ENCODE measurements at regions not wholly inside any gene's neighbourhood (a gene's known extent, or its start where the extent isn't known, plus 50 kb on each side); places are given as distances from the start of the nearest gene placed in this dataset.

- no TSS peak for BruUV-seq (replicated peaks)
- Histone ChIP-seq H2BK5ac (ENCODE audit: low read depth, low read length, poor library complexity, severe bottlenecking) (no peak overlapping the region), H3K4me1 (ENCODE audit: control insufficient read depth, insufficient read depth, low read length) (no peaks in the 10 kb centered on the region), H2AK9ac (replicated peaks; ENCODE audit: low read depth, low read length, poor library complexity) (no peak overlapping the region), H3K4me2 (ENCODE audit: low read depth, low read length) (no peak overlapping the region), H3K27me3 (ENCODE audit: control insufficient read depth, insufficient read depth, low read length) (no peaks in the 10 kb centered on the region), H2AFZ (replicated peaks; ENCODE audit: low read length, poor library complexity) (no peak overlapping the region), H4K8ac (ENCODE audit: low read depth in 2 of 2, low read length in 2 of 2) (no peak overlapping the region), H3K56ac (ENCODE audit: extremely low read depth, insufficient read depth, low read length) (no peak overlapping the region), H2AK5ac (ENCODE audit: low read depth, low read length) (no peak overlapping the region), H2BK15ac (ENCODE audit: low read depth, low read length) (no peak overlapping the region), H4K5ac (ENCODE audit: low read depth, low read length) (no peak overlapping the region), H3K36me3 (ENCODE audit: control insufficient read depth, insufficient read depth, low read length) (no peaks in the 10 kb centered on the region), H3K9ac (ENCODE audit: low read depth, low read length) (no peak overlapping the region), H3K14ac (replicated peaks; ENCODE audit: low read depth, low read length) (no peak overlapping the region), H3K4me3 (ENCODE audit: insufficient read depth, low read depth, low read length) (no peak overlapping the region), H2BK20ac (ENCODE audit: low read depth, low read length) (no peak overlapping the region), H2BK120ac (ENCODE audit: low read depth, low read length) (no peak overlapping the region), H3K79me1 (ENCODE audit: low read depth in 1 of 2, low read length in 2 of 2) (no peaks in the 10 kb centered on the region), H3K23ac (ENCODE audit: low read depth, low read length) (no peak overlapping the region), H3K4ac (ENCODE audit: low read depth, low read length) (no peak overlapping the region), H3K9me3 (ENCODE audit: control insufficient read depth, insufficient read depth, low read length) (peaks cover 4% of the 10 kb centered on the region), H3K27ac (ENCODE audit: insufficient read depth, low read length) (no peak overlapping the region), H4K20me1 (ENCODE audit: insufficient read depth, low read length) (no peaks in the 10 kb centered on the region), H3K18ac (ENCODE audit: low read depth, low read length) (no peak overlapping the region), H4K91ac (ENCODE audit: insufficient read depth, low read depth, low read length) (no peak overlapping the region), H3K9me1 (ENCODE audit: insufficient read depth, low read length) (no peaks in the 10 kb centered on the region)
- dilution Hi-C loops (cut with HindIII; ENCODE audit: low sequenced_read_pairs, unreplicated experiment) (no loop called here), in situ Hi-C loops (cut with MboI; ENCODE audit: low sequenced_read_pairs) (no loop called here), intact Hi-C loops (cut with micrococcal nuclease) (no loop called here)
- TF ChIP-seq RCOR1 (IDR thresholded peaks at IDR 0.05; ENCODE audit: insufficient replicate concordance, low read length) = no peak
- no peak for TF ChIP-seq RAD21 (IDR thresholded peaks at IDR 0.05; ENCODE audit: low read length)
- TF ChIP-seq MAFK (IDR thresholded peaks at IDR 0.05; ENCODE audit: low read depth, low read length) = no peak
- no peak for TF ChIP-seq MXI1 (IDR thresholded peaks at IDR 0.05; ENCODE audit: borderline replicate concordance, low read depth, low read length)
- no peak for TF ChIP-seq SMC3 (IDR thresholded peaks at IDR 0.05; ENCODE audit: low read depth, low read length)
- TF ChIP-seq, protein P1, sequence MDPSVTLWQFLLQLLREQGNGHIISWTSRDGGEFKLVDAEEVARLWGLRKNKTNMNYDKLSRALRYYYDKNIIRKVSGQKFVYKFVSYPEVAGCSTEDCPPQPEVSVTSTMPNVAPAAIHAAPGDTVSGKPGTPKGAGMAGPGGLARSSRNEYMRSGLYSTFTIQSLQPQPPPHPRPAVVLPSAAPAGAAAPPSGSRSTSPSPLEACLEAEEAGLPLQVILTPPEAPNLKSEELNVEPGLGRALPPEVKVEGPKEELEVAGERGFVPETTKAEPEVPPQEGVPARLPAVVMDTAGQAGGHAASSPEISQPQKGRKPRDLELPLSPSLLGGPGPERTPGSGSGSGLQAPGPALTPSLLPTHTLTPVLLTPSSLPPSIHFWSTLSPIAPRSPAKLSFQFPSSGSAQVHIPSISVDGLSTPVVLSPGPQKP (IDR thresholded peaks at IDR 0.05; ENCODE audit: borderline replicate concordance, low read depth, low read length) = no peak
- no peak for TF ChIP-seq BHLHE40 (IDR thresholded peaks at IDR 0.05; ENCODE audit: low read depth, low read length)
- no peak for TF ChIP-seq CHD1 (IDR thresholded peaks at IDR 0.05; ENCODE audit: low read depth, low read length)
- no peak for TF ChIP-seq NFE2L2 (IDR thresholded peaks at IDR 0.05; ENCODE audit: low read depth, low read length)
- no peak for TF ChIP-seq POLR2A (IDR thresholded peaks at IDR 0.05; ENCODE audit: low read depth, low read length)
- no peak for TF ChIP-seq CEBPB (IDR thresholded peaks at IDR 0.05; ENCODE audit: low read depth, low read length)
- TF ChIP-seq, protein P2, sequence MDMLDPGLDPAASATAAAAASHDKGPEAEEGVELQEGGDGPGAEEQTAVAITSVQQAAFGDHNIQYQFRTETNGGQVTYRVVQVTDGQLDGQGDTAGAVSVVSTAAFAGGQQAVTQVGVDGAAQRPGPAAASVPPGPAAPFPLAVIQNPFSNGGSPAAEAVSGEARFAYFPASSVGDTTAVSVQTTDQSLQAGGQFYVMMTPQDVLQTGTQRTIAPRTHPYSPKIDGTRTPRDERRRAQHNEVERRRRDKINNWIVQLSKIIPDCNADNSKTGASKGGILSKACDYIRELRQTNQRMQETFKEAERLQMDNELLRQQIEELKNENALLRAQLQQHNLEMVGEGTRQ (IDR thresholded peaks at IDR 0.05; ENCODE audit: low read depth, low read length) = no peak
- no peak for TF ChIP-seq CTCF (conservative IDR thresholded peaks at IDR 0.05; ENCODE audit: low read depth, low read length)
- TF ChIP-seq FOS (IDR thresholded peaks at IDR 0.05; ENCODE audit: low read depth, low read length) = no peak
- no peak for TF ChIP-seq RFX5 (IDR thresholded peaks at IDR 0.05; ENCODE audit: low read depth, low read length)
- ChIA-PET CTCF (no interaction called here), POLR2A (ENCODE audit: unreplicated experiment) (no interaction called here)
- ATAC-seq (ENCODE audit: low read depth) = no peak
- no CpG with 5 or more reads among the region's 1 CpG for WGBS, 2 experiments (ENCODE audit: extremely low coverage in 2 of 2, insufficient read length in 1 of 2)
- no peak for DNase-seq
These were observed 1428.1 kb downstream of the C4orf33 start for GRCh38 chr4:130524057-130524456.

All from IMR-90 (cell line).